Suprapubic skin (tissue), 4 donors: ENCODE measurements at regions not wholly inside any gene's neighbourhood (a gene's known extent, or its start where the extent isn't known, plus 50 kb on each side); places are given as distances from the start of the nearest gene placed in this dataset.

Source experiments
- POLR2A ChIP-seq, 2 donors: fragments of 450-650 bp; IDR thresholded peaks; one replicate each; pipeline ENCODE4 v1.6.1; 2017; ENCODE audit warnings: antibody characterized with exemption in 2 of 2, mild to moderate bottlenecking in 2 of 2, moderate library complexity in 2 of 2
- POLR2AphosphoS5 ChIP-seq, 3 donors: sonication (generic); formaldehyde crosslinking; IDR thresholded peaks; one replicate each; pipeline ENCODE4 v1.6.1; 2017; ENCODE audit warnings: antibody characterized with exemption in 3 of 3
- TF ChIP-seq, protein P1 (sequence below), 2 donors: fragments of 200-600 bp in 1 of 2; fragments of 450-650 bp in 1 of 2; sonication (generic) in 1 of 2; IDR thresholded peaks; one replicate each; pipeline ENCODE4 v1.5.1; 2016 to 2019; ENCODE audit warnings: antibody characterized with exemption in 2 of 2, mild to moderate bottlenecking in 1 of 2, moderate library complexity in 1 of 2

DNA sequence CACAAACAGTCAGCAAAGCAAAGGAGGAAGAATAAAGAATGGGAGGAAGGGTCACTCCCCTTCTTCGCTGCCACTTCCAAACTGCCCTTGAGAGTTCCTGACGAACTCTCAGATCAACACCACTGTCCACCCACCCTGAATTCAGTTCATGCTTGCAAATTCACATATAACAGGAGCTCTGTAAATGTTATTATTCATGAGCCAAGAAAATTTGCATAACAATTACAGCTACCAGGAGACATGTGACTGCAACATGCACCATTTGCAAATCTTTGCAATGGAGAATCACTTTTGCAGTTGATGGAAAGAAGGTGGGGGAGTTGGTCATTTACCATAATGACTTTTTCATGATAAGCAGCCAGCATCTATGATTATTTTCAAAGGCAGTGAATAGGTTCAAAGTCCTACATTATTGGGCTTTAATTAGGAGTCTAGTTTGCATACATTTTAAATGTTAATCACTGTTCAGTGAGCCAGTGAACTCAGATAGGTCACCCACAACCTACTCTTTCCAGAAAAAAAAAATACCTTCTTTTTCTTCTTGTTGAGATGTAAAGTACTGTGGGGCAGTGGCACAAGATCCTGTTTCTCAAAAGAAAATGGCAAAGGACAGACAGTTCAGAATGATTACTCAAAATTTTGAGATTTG is 149.7 kb downstream of the CAAP1 start:
- TF ChIP-seq, protein P1, sequence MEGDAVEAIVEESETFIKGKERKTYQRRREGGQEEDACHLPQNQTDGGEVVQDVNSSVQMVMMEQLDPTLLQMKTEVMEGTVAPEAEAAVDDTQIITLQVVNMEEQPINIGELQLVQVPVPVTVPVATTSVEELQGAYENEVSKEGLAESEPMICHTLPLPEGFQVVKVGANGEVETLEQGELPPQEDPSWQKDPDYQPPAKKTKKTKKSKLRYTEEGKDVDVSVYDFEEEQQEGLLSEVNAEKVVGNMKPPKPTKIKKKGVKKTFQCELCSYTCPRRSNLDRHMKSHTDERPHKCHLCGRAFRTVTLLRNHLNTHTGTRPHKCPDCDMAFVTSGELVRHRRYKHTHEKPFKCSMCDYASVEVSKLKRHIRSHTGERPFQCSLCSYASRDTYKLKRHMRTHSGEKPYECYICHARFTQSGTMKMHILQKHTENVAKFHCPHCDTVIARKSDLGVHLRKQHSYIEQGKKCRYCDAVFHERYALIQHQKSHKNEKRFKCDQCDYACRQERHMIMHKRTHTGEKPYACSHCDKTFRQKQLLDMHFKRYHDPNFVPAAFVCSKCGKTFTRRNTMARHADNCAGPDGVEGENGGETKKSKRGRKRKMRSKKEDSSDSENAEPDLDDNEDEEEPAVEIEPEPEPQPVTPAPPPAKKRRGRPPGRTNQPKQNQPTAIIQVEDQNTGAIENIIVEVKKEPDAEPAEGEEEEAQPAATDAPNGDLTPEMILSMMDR (IDR thresholded peaks at IDR 0.05), result no peak
- TF ChIP-seq POLR2A (IDR thresholded peaks at IDR 0.05) (no peak), POLR2AphosphoS5 (IDR thresholded peaks at IDR 0.05) (no peak)
